ENCODE measurements at regions not wholly inside any gene's neighbourhood (a gene's known extent, or its start where the extent isn't known, plus 50 kb on each side); places are given as distances from the start of the nearest gene placed in this dataset.

DNA sequence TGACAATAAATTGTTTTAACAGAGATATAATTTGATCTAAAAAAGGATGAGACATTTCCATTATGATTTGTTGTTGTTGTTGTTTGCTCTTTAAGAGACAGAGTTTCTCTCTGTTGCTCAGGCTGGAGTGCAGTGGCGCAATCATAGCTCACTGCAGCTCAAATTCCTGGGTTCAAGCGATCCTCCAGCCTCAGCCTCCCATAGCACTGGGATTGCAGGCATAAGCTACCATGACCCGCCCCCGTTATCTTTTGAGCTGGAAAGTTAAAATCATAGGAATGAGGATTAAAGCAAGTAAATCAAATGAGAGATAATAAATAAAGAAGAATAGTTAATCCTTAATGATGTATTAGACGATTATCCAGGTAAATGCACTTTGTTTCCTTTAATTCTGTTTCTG, 224.4 kb upstream of the SMIM31 start:
- H2BK120ac ChIP-seq (replicated peaks; ENCODE audit: low read depth, low read length): no peak overlapping the region

More for the DNA sequence above, 224.4 kb upstream of the SMIM31 start:
- no peaks in the 10 kb centered on the region for H4K20me1 ChIP-seq (replicated peaks in 1 of 2; ENCODE audit: control insufficient read depth in 1 of 2, insufficient read depth in 2 of 2, low read length in 2 of 2)
- no peak overlapping the region for H3K4ac ChIP-seq (replicated peaks; ENCODE audit: insufficient read length, low read depth, low read length)
- POLR2A ChIA-PET (ENCODE audit: partially characterized antibody): no interaction called here
- CTCF ChIA-PET (ENCODE audit: partially characterized antibody): no interaction called here
- FAIRE-seq (no peak), DNase-seq (ENCODE audit: low read depth in 1 of 2, low spot score in 2 of 2) (no peak)
- H3K79me1 ChIP-seq (ENCODE audit: low read depth, low read length): no peaks in the 10 kb centered on the region
- no peak overlapping the region for H3K27ac ChIP-seq (ENCODE audit: low read depth, low read length)
- H4K5ac ChIP-seq (ENCODE audit: insufficient read length, low read depth, low read length): no peak overlapping the region
- H2BK15ac ChIP-seq (ENCODE audit: low read length): no peak overlapping the region
- H2BK20ac ChIP-seq (ENCODE audit: low read length): no peak overlapping the region
- no peak overlapping the region for H3K9ac ChIP-seq (replicated peaks in 1 of 4; ENCODE audit: extremely low read depth in 1 of 4, low read depth in 3 of 4, low read length in 3 of 4)
- H4K91ac ChIP-seq (replicated peaks; ENCODE audit: insufficient read length, low read length): no peak overlapping the region
- H4K8ac ChIP-seq (ENCODE audit: extremely low read depth, insufficient read depth, low read length): no peak overlapping the region
- no peak overlapping the region for H3K14ac ChIP-seq (ENCODE audit: insufficient read length)
- H3K23me2 ChIP-seq (ENCODE audit: low read depth, low read length): no peaks in the 10 kb centered on the region
- no peak overlapping the region for H3K18ac ChIP-seq (ENCODE audit: extremely low read depth, low read length)
- no peak overlapping the region for H3K4me3 ChIP-seq (ENCODE audit: extremely low read depth in 1 of 4, insufficient read depth in 2 of 4, low read depth in 3 of 4, low read length in 4 of 4)
- no peak overlapping the region; a peak in 1 of 4 replicates for H3K4me2 ChIP-seq (ENCODE audit: insufficient read depth in 1 of 2, low read depth in 2 of 2, low read length in 2 of 2)
- H2BK12ac ChIP-seq (ENCODE audit: low read depth, low read length): no peak overlapping the region; the same call in 1 of the 2 replicates
- H3K9me3 ChIP-seq (ENCODE audit: insufficient read depth in 2 of 2, low read depth in 1 of 2, low read length in 1 of 2): no peaks in the 10 kb centered on the region
- TF ChIP-seq CHD1 (IDR thresholded peaks at IDR 0.05; ENCODE audit: low read depth, low read length) (no peak), RXRA (IDR thresholded peaks at IDR 0.05; ENCODE audit: insufficient read depth, low read depth, low read length) (no peak), CEBPB (IDR thresholded peaks at IDR 0.05; ENCODE audit: low read depth, low read length) (peak; percentile 50; the same call in 1 of the 2 replicates), FOSL1 (IDR thresholded peaks at IDR 0.05; ENCODE audit: insufficient read depth, low read depth, low read length) (no peak)
- WGBS, 2 experiments (ENCODE audit: extremely low coverage in 1 of 2, insufficient coverage in 1 of 2, insufficient read length in 1 of 2, insufficient replicate concordance in 2 of 2, low coverage in 1 of 2, low lambda C conversion rate in 2 of 2, missing lambda C conversion rate in 1 of 2): 86% methylated on average over 5 of the region's 5 CpGs; no CpG with 5 or more reads in 1 of the 2 experiments
- H3K79me2 ChIP-seq (ENCODE audit: control insufficient read depth in 1 of 2, insufficient read depth in 2 of 2, low read length in 2 of 2): no peaks in the 10 kb centered on the region
- no peak overlapping the region for H2AK5ac ChIP-seq (ENCODE audit: low read depth, low read length)
- H3K56ac ChIP-seq (replicated peaks; ENCODE audit: insufficient read length, low read depth, low read length): no peak overlapping the region
- H2BK5ac ChIP-seq (ENCODE audit: low read depth, low read length): peak overlapping the region; percentile 75; the same call in 1 of the 2 replicates
- H2AFZ ChIP-seq (ENCODE audit: low read length): no peak overlapping the region
- no peaks in the 10 kb centered on the region for H3K27me3 ChIP-seq (replicated peaks in 1 of 4; ENCODE audit: control insufficient read depth in 3 of 4, extremely low read depth in 1 of 4, insufficient read depth in 3 of 4, low read length in 3 of 4)
- H3K36me3 ChIP-seq (ENCODE audit: control insufficient read depth in 2 of 4, insufficient read depth in 4 of 4, low read length in 3 of 4): no peaks in the 10 kb centered on the region
- peaks cover 0 to 11% (median 0%) of the 10 kb centered on the region in 4 experiments; a peak in 2 of 7 replicates for H3K4me1 ChIP-seq (replicated peaks in 1 of 4; ENCODE audit: control insufficient read depth in 3 of 4, insufficient read depth in 4 of 4, low read length in 3 of 4)
- no peak overlapping the region for H3K23ac ChIP-seq (ENCODE audit: insufficient read length)

Data from H1 (cell line).